HEK293T (cell line): ENCODE measurements at regions not wholly inside any gene's neighbourhood (a gene's known extent, or its start where the extent isn't known, plus 50 kb on each side); places are given as distances from the start of the nearest gene placed in this dataset.

ENCODE experiments used
- ARNT ChIP-seq: fragments of 450-650 bp; IDR thresholded peaks from 2 replicates; pipeline ENCODE4 v1.6.1; 2017; ENCODE audit warnings: mild to moderate bottlenecking
- BHLHE40 ChIP-seq: fragments of 450-650 bp; IDR thresholded peaks from 2 replicates; pipeline ENCODE4 v1.6.1; 2016; ENCODE audit warnings: mild to moderate bottlenecking, moderate library complexity, borderline replicate concordance
- CTBP1 ChIP-seq: fragments of 450-650 bp; IDR thresholded peaks from 2 replicates; pipeline ENCODE4 v1.6.1; 2016; ENCODE audit warnings: borderline replicate concordance
- ELF4 ChIP-seq: fragments of 450-650 bp; IDR thresholded peaks from 2 replicates; pipeline ENCODE4 v1.6.1; 2017; ENCODE audit warnings: antibody characterized with exemption
- FOXA1 ChIP-seq: fragments of 450-650 bp; IDR thresholded peaks from 2 replicates; pipeline ENCODE4 v1.6.1; 2016; ENCODE audit warnings: mild to moderate bottlenecking
- FOXK2 ChIP-seq: fragments of 450-650 bp; IDR thresholded peaks from 2 replicates; pipeline ENCODE4 v1.6.1; 2016; ENCODE audit warnings: mild to moderate bottlenecking
- HDGF ChIP-seq: fragments of 450-650 bp; IDR thresholded peaks from 2 replicates; pipeline ENCODE4 v1.6.1; 2017; ENCODE audit warnings: antibody characterized with exemption, borderline replicate concordance
- LEF1 ChIP-seq: fragments of 450-650 bp; IDR thresholded peaks from 2 replicates; pipeline ENCODE4 v1.6.1; 2017; ENCODE audit warnings: mild to moderate bottlenecking, borderline replicate concordance
- SP1 ChIP-seq: fragments of 450-650 bp; IDR thresholded peaks from 2 replicates; pipeline ENCODE4 v1.6.1; 2017
- SUZ12 ChIP-seq: fragments of 450-650 bp; IDR thresholded peaks from 2 replicates; pipeline ENCODE4 v1.6.1; 2016; ENCODE audit warnings: mild to moderate bottlenecking
- ZNF384 ChIP-seq: fragments of 450-650 bp; IDR thresholded peaks from 2 replicates; pipeline ENCODE4 v1.6.1; 2016

GRCh38 chr17:55962951-55963401 lies 190.3 kb upstream of the ANKFN1 start:
- TF ChIP-seq FOXK2 (no peak), SUZ12 (no peak), BHLHE40 (no peak), ELF4 (no peak), SP1 (no peak), ZNF384 (no peak), LEF1 (no peak), CTBP1 (no peak), ARNT (no peak), FOXA1 (no peak), HDGF (no peak)
